OCI-LY1 (cell line): ENCODE measurements at regions not wholly inside any gene's neighbourhood (a gene's known extent, or its start where the extent isn't known, plus 50 kb on each side); places are given as distances from the start of the nearest gene placed in this dataset.

Source experiments
- H2AFZ ChIP-seq: fragments of 200-600 bp; sonication (generic), shearing (Covaris generic); 2 replicates; pipeline ENCODE4 v1.6.0; 2014; ENCODE audit warnings: antibody characterized with exemption, mild to moderate bottlenecking, low read length
- H3F3A ChIP-seq: fragments of 200-600 bp; sonication (generic), shearing (Covaris generic); 2 replicates; pipeline ENCODE4 v1.6.0; 2014; ENCODE audit warnings: mild to moderate bottlenecking, antibody characterized with exemption, low read length, moderate library complexity; ENCODE audit not compliant: insufficient read depth
- H3K27ac ChIP-seq: fragments of 200-600 bp; sonication (generic); 2 replicates; pipeline ENCODE4 v1.5.1; 2014; ENCODE audit warnings: low read length, mixed run types, mild to moderate bottlenecking, low read depth; ENCODE audit not compliant: poor library complexity, severe bottlenecking
- H3K27me3 ChIP-seq: fragments of 200-600 bp; sonication (generic); 2 replicates; pipeline ENCODE4 v1.6.0; 2014; ENCODE audit warnings: antibody characterized with exemption, mild to moderate bottlenecking, low read length, moderate library complexity; ENCODE audit not compliant: insufficient read depth
- H3K36me3 ChIP-seq: fragments of 200-600 bp; sonication (generic); 2 replicates; pipeline ENCODE4 v1.6.1; 2014; ENCODE audit warnings: mild to moderate bottlenecking, antibody characterized with exemption, low read length, moderate library complexity, mixed read lengths; ENCODE audit not compliant: insufficient read depth
- H3K4me1 ChIP-seq: fragments of 200-600 bp; sonication (generic); 2 replicates; pipeline ENCODE4 v1.5.1; 2014; ENCODE audit warnings: mild to moderate bottlenecking, low read length, moderate library complexity; ENCODE audit not compliant: insufficient read depth, severe bottlenecking
- H3K4me2 ChIP-seq: fragments of 200-600 bp; sonication (generic), shearing (Covaris generic); 2 replicates; pipeline ENCODE4 v1.6.1; 2014; ENCODE audit warnings: low read length
- H3K4me3 ChIP-seq: fragments of 200-600 bp; sonication (generic); 2 replicates; pipeline ENCODE4 v1.5.1; 2014; ENCODE audit warnings: low read length, low read depth, mild to moderate bottlenecking, mixed read lengths; ENCODE audit not compliant: poor library complexity, severe bottlenecking
- H3K79me2 ChIP-seq: fragments of 200-600 bp; shearing (Covaris generic); 2 replicates; pipeline ENCODE4 v1.6.1; 2016; ENCODE audit warnings: mixed run types, low read length, mixed read lengths; ENCODE audit not compliant: insufficient read depth
- H3K9ac ChIP-seq: fragments of 200-600 bp; sonication (generic), shearing (Covaris generic); 2 replicates; pipeline ENCODE4 v1.6.1; 2014; ENCODE audit warnings: mild to moderate bottlenecking, low read length, mixed read lengths
- H3K9me2 ChIP-seq: fragments of 200-600 bp; sonication (generic), shearing (Covaris generic); 2 replicates; pipeline ENCODE4 v1.6.1; 2014; ENCODE audit warnings: low read depth, mild to moderate bottlenecking, low read length, mixed read lengths
- H3K9me3 ChIP-seq: fragments of 200-600 bp; shearing (Covaris generic); 2 replicates; pipeline ENCODE4 v1.6.1; 2014; ENCODE audit warnings: low read length, mixed read lengths
- H4K20me1 ChIP-seq: fragments of 200-600 bp; sonication (generic), shearing (Covaris generic); 2 replicates; pipeline ENCODE4 v1.6.0; 2016; ENCODE audit warnings: mild to moderate bottlenecking, low read length; ENCODE audit not compliant: insufficient read depth
- EZH2 ChIP-seq: fragments of 200-600 bp; sonication (generic), shearing (Covaris generic); IDR thresholded peaks from 2 replicates; pipeline ENCODE4 v1.8.0; 2017; ENCODE audit warnings: borderline replicate concordance, mixed run types, mild to moderate bottlenecking, antibody characterized with exemption, low read length, moderate library complexity, mixed read lengths
- TF ChIP-seq, protein P1 (sequence below): fragments of 200-600 bp; sonication (generic), shearing (Covaris generic); IDR thresholded peaks from 2 replicates; pipeline ENCODE4 v1.5.1; 2017; ENCODE audit warnings: mild to moderate bottlenecking, antibody characterized with exemption, low read length, moderate library complexity, mixed read lengths

DNA sequence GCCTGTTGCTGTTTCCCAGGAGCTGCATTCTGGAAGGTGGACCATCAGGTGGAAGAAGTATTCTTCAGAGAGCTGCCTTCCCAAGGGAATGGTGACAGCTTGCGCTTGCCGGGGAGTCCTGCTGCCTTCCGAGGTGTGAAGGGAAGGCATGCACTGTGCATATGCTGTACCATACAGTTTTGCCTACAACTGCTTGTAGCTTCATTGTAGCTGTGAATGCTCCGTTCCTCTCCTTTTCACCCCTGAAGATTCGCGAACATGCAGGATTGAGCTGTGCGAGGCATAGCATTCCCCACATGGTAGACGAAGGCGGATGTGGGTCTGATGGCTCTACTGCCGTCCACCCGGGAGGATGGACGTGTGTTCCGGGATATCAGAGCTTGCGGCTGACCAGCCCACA is 243.2 kb upstream of the TSHZ3 start:
- no peak overlapping the region for H3K9ac ChIP-seq
- no peak overlapping the region for H2AFZ ChIP-seq
- no peaks in the 10 kb centered on the region for H3K36me3 ChIP-seq
- H3F3A ChIP-seq = no peaks in the 10 kb centered on the region
- H3K4me2 ChIP-seq = no peak overlapping the region
- H4K20me1 ChIP-seq = no peaks in the 10 kb centered on the region
- TF ChIP-seq, protein P1, sequence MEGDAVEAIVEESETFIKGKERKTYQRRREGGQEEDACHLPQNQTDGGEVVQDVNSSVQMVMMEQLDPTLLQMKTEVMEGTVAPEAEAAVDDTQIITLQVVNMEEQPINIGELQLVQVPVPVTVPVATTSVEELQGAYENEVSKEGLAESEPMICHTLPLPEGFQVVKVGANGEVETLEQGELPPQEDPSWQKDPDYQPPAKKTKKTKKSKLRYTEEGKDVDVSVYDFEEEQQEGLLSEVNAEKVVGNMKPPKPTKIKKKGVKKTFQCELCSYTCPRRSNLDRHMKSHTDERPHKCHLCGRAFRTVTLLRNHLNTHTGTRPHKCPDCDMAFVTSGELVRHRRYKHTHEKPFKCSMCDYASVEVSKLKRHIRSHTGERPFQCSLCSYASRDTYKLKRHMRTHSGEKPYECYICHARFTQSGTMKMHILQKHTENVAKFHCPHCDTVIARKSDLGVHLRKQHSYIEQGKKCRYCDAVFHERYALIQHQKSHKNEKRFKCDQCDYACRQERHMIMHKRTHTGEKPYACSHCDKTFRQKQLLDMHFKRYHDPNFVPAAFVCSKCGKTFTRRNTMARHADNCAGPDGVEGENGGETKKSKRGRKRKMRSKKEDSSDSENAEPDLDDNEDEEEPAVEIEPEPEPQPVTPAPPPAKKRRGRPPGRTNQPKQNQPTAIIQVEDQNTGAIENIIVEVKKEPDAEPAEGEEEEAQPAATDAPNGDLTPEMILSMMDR = no peak
- no peak for TF ChIP-seq EZH2
- no peaks in the 10 kb centered on the region for H3K9me3 ChIP-seq
- H3K27ac ChIP-seq = no peak overlapping the region
- H3K27me3 ChIP-seq = 0 out of 2 replicates have a peak, but pooled peaks cover 3% of the 10 kb centered on the region
- no peak overlapping the region for H3K4me3 ChIP-seq
- H3K79me2 ChIP-seq = no peaks in the 10 kb centered on the region
- no peaks in the 10 kb centered on the region for H3K4me1 ChIP-seq
- H3K9me2 ChIP-seq = no peaks in the 10 kb centered on the region

DNA sequence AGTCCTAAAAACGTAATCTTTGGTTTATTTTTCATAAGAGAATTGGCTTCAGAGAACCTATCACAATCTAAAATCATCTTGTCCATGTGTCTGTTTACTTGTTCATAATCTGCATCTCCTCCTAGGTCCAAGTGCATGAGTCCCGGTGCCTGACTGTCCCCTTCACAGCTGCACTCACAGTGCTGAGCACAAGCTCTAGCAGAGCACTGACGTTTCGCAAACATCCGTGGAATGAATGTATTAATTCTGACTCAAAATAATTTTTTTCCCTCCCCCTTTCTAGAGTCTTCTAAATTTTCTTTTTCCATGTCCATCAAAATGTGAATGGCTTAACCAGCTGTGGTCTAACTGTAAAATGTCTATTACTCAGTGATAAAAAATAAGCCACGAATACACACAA is 245.5 kb upstream of the TSHZ3 start:
- no peak for TF ChIP-seq EZH2
- no peaks in the 10 kb centered on the region for H4K20me1 ChIP-seq
- H3K9me3 ChIP-seq = no peaks in the 10 kb centered on the region
- 0 out of 2 replicates have a peak, but pooled peaks cover 3% of the 10 kb centered on the region for H3K27me3 ChIP-seq
- no peak overlapping the region for H3K4me3 ChIP-seq
- H3K9ac ChIP-seq = no peak overlapping the region
- no peak overlapping the region for H3K4me2 ChIP-seq
- no peaks in the 10 kb centered on the region for H3K9me2 ChIP-seq
- H3K36me3 ChIP-seq = no peaks in the 10 kb centered on the region
- no peaks in the 10 kb centered on the region for H3K4me1 ChIP-seq
- H2AFZ ChIP-seq = no peak overlapping the region
- H3K27ac ChIP-seq = no peak overlapping the region
- no peaks in the 10 kb centered on the region for H3F3A ChIP-seq
- no peaks in the 10 kb centered on the region for H3K79me2 ChIP-seq

- no peaks in the 10 kb centered on the region for H3K9me2 ChIP-seq
- no peaks in the 10 kb centered on the region for H4K20me1 ChIP-seq
- H3F3A ChIP-seq = no peaks in the 10 kb centered on the region
- no peaks in the 10 kb centered on the region for H3K4me1 ChIP-seq
- no peak overlapping the region for H3K4me2 ChIP-seq
- no peak overlapping the region for H3K4me3 ChIP-seq
- H3K79me2 ChIP-seq = no peaks in the 10 kb centered on the region
- TF ChIP-seq EZH2 = no peak
- TF ChIP-seq, protein P1 = no peak
- H3K9me3 ChIP-seq = no peaks in the 10 kb centered on the region
- no peak overlapping the region for H3K27ac ChIP-seq
- no peaks in the 10 kb centered on the region for H3K36me3 ChIP-seq
- no peak overlapping the region for H3K9ac ChIP-seq
- H3K27me3 ChIP-seq = 0 out of 2 replicates have a peak, but pooled peaks cover 3% of the 10 kb centered on the region
- no peak overlapping the region for H2AFZ ChIP-seq
Observed at GRCh38 chr19:31595521-31595920, 246.3 kb upstream of the TSHZ3 start.

- TF ChIP-seq, protein P1 = no peak
- TF ChIP-seq EZH2 = no peak
Observed at GRCh38 chr19:31596751-31597150, 247.5 kb upstream of the TSHZ3 start.

More at GRCh38 chr19:31596751-31597150, 247.5 kb upstream of the TSHZ3 start:
- H4K20me1 ChIP-seq = no peaks in the 10 kb centered on the region
- no peaks in the 10 kb centered on the region for H3K9me3 ChIP-seq
- H3K4me2 ChIP-seq = no peak overlapping the region
- H3K36me3 ChIP-seq = no peaks in the 10 kb centered on the region
- H3F3A ChIP-seq = no peaks in the 10 kb centered on the region
- 0 out of 2 replicates have a peak, but pooled peaks cover 3% of the 10 kb centered on the region for H3K27me3 ChIP-seq
- H2AFZ ChIP-seq = no peak overlapping the region
- H3K27ac ChIP-seq = no peak overlapping the region
- H3K4me1 ChIP-seq = no peaks in the 10 kb centered on the region
- no peak overlapping the region for H3K4me3 ChIP-seq
- no peak overlapping the region for H3K9ac ChIP-seq
- no peaks in the 10 kb centered on the region for H3K79me2 ChIP-seq
- H3K9me2 ChIP-seq = no peaks in the 10 kb centered on the region
